ENCODE measurements at regions not wholly inside any gene's neighbourhood (a gene's known extent, or its start where the extent isn't known, plus 50 kb on each side); places are given as distances from the start of the nearest gene placed in this dataset.
"Not testable (repeated sequence)": the region's sequence is repeated elsewhere in the genome, so short reads cannot be mapped to it uniquely, and the experiment has no call there.

DNA sequence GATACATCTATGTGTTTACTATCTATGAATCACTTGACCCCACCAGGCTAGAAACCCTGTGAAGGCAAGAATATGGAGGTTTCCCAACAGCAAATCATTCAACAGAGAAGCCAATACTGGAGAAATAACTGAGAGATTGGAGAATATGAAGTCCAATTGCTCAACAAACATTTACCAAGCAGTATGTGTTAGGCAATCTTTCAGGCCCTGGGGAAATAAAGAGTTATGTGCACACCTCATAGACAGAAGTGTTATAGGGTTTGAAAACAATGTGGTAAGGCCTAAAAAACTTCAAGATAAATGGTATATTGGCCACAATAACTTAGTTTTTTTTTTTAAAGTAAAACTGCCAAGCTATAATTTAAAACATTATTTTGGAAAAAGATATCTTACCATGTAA, 1245.8 kb downstream of the CDH11 start:
- H3K4me3 ChIP-seq (ENCODE audit: low read depth, low read length), result no peak overlapping the region
- intact Hi-C loops (cut with micrococcal nuclease; ENCODE audit: unreplicated experiment), result no loop called here
- no peaks in the 10 kb centered on the region for H3K27me3 ChIP-seq (replicated peaks; ENCODE audit: control insufficient read depth, insufficient read depth, low read length)
- no peaks in the 10 kb centered on the region for H3K36me3 Mint-ChIP-seq (ENCODE audit: insufficient read depth, unreplicated experiment)
- TF ChIP-seq, protein P1, sequence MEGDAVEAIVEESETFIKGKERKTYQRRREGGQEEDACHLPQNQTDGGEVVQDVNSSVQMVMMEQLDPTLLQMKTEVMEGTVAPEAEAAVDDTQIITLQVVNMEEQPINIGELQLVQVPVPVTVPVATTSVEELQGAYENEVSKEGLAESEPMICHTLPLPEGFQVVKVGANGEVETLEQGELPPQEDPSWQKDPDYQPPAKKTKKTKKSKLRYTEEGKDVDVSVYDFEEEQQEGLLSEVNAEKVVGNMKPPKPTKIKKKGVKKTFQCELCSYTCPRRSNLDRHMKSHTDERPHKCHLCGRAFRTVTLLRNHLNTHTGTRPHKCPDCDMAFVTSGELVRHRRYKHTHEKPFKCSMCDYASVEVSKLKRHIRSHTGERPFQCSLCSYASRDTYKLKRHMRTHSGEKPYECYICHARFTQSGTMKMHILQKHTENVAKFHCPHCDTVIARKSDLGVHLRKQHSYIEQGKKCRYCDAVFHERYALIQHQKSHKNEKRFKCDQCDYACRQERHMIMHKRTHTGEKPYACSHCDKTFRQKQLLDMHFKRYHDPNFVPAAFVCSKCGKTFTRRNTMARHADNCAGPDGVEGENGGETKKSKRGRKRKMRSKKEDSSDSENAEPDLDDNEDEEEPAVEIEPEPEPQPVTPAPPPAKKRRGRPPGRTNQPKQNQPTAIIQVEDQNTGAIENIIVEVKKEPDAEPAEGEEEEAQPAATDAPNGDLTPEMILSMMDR (IDR thresholded peaks at IDR 0.05; ENCODE audit: insufficient read depth in 1 of 2, low read depth in 1 of 2, low read length in 1 of 2, severe bottlenecking in 1 of 2, unreplicated experiment in 1 of 2), result no peak
- H3K27me3 Mint-ChIP-seq (ENCODE audit: insufficient read depth, unreplicated experiment), result no peaks in the 10 kb centered on the region
- H3K9me3 ChIP-seq, result no peaks in the 10 kb centered on the region
- H3K9me3 Mint-ChIP-seq (ENCODE audit: unreplicated experiment), result no peaks in the 10 kb centered on the region
- no peak overlapping the region for H3K27ac Mint-ChIP-seq (ENCODE audit: unreplicated experiment)
- POLR2A ChIA-PET, result no interaction called here
- H3K4me1 ChIP-seq, result no peaks in the 10 kb centered on the region
- H3K4me1 Mint-ChIP-seq (ENCODE audit: low read depth, unreplicated experiment), result no peaks in the 10 kb centered on the region
- no peak for DNase-seq
- no peak overlapping the region for H3K4me3 Mint-ChIP-seq (ENCODE audit: unreplicated experiment)
- no peaks in the 10 kb centered on the region for H3K36me3 ChIP-seq (ENCODE audit: control insufficient read depth, insufficient read depth, low read length)
- no TSS peak for BruUV-seq (replicated peaks)
- CTCF ChIA-PET, result no interaction called here

DNA sequence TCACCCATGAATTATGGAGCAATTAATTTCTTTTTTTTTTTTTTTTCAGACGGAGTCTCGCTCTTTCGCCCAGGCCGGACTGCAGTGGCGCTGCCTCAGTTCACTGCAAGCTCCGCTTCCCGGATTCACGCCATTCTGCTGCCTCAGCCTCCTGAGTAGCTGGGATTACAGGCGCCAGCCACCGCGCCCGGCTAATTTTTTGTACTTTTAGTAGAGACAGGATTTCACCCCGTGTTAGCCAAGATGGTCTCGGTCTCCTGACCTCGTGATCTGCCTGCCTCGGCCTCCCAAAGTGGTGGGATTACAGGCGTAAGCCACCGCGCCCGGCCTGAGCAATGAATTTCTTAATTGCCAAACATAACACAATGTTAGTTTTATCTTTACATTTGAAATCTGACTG, 1261.2 kb downstream of the CDH11 start:
- POLR2A ChIA-PET; H3K4me3 Mint-ChIP-seq (ENCODE audit: unreplicated experiment); H3K4me3 ChIP-seq (ENCODE audit: low read depth, low read length); intact Hi-C loops (cut with micrococcal nuclease; ENCODE audit: unreplicated experiment); H3K27ac Mint-ChIP-seq (ENCODE audit: unreplicated experiment); H3K27me3 Mint-ChIP-seq (ENCODE audit: insufficient read depth, unreplicated experiment); H3K4me1 Mint-ChIP-seq (ENCODE audit: low read depth, unreplicated experiment); H3K36me3 ChIP-seq (ENCODE audit: control insufficient read depth, insufficient read depth, low read length); CTCF ChIA-PET; H3K27me3 ChIP-seq (replicated peaks; ENCODE audit: control insufficient read depth, insufficient read depth, low read length); H3K4me1 ChIP-seq; BruUV-seq (replicated peaks); H3K36me3 Mint-ChIP-seq (ENCODE audit: insufficient read depth, unreplicated experiment); H3K9me3 ChIP-seq; DNase-seq; H3K9me3 Mint-ChIP-seq (ENCODE audit: unreplicated experiment): not testable (repeated sequence)

DNA sequence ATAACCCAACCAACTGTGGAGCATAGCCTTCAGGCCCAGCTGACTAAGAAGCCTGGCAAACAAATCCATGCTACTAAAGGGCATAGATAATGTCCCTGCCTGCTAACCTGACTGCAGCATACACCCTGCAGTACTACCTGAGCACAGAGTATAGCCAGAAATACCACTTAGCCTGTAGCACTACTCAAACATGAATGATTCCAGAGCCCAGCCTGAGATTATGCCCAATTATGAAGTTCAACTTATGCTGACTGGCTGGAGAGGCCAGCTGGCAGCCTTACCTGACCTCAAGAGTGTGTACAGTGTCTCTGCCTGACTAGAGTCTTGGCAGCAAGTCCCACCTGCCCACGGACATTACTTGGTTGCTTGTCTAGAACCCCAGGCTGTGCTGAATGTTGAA, 1265.3 kb downstream of the CDH11 start:
- Mint-ChIP-seq H3K27ac (ENCODE audit: unreplicated experiment) (no peak overlapping the region), H3K4me1 (ENCODE audit: low read depth, unreplicated experiment) (no peaks in the 10 kb centered on the region), H3K4me3 (ENCODE audit: unreplicated experiment) (no peak overlapping the region), H3K9me3 (ENCODE audit: unreplicated experiment) (no peaks in the 10 kb centered on the region), H3K27me3 (ENCODE audit: insufficient read depth, unreplicated experiment) (no peaks in the 10 kb centered on the region), H3K36me3 (ENCODE audit: insufficient read depth, unreplicated experiment) (no peaks in the 10 kb centered on the region)
- intact Hi-C loops (cut with micrococcal nuclease; ENCODE audit: unreplicated experiment), result no loop called here
- H3K36me3 ChIP-seq (ENCODE audit: control insufficient read depth, insufficient read depth, low read length), result no peaks in the 10 kb centered on the region
- ChIA-PET CTCF (no interaction called here), POLR2A (no interaction called here)
- no peak overlapping the region for H3K4me3 ChIP-seq (ENCODE audit: low read depth, low read length)
- no peaks in the 10 kb centered on the region for H3K9me3 ChIP-seq
- no peak for DNase-seq
- no peaks in the 10 kb centered on the region for H3K27me3 ChIP-seq (replicated peaks; ENCODE audit: control insufficient read depth, insufficient read depth, low read length)
- TF ChIP-seq, protein P1 (IDR thresholded peaks at IDR 0.05; ENCODE audit: insufficient read depth in 1 of 2, low read depth in 1 of 2, low read length in 1 of 2, severe bottlenecking in 1 of 2, unreplicated experiment in 1 of 2), result no peak
- no TSS peak for BruUV-seq (replicated peaks)
- H3K4me1 ChIP-seq, result no peaks in the 10 kb centered on the region

DNA sequence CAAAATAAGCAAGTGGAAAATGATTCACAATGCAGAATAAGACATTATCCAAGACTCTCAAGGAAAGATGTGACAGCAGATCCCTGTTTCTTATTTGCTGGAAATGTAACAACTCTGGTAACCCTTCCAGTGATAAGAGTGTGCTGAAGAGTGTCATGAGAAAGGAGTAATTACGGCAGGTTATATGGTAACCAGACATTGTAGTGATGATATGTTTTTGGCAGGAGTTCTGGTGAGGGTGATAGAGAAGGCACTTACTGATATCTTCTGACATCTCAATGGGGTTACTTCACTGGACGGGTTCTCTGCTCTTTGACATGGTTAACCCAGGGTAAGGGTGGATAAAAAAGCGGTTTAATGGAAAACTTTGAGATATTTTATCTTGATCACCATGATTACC, 1270.9 kb downstream of the CDH11 start:
- Mint-ChIP-seq H3K27ac (ENCODE audit: unreplicated experiment) (no peak overlapping the region), H3K4me1 (ENCODE audit: low read depth, unreplicated experiment) (no peaks in the 10 kb centered on the region)
- CTCF ChIA-PET, result no interaction called here

More for the DNA sequence above, 1270.9 kb downstream of the CDH11 start:
- BruUV-seq (replicated peaks), result no TSS peak
- H3K9me3 ChIP-seq, result no peaks in the 10 kb centered on the region
- H3K36me3 ChIP-seq (ENCODE audit: control insufficient read depth, insufficient read depth, low read length), result no peaks in the 10 kb centered on the region
- no peaks in the 10 kb centered on the region for H3K27me3 Mint-ChIP-seq (ENCODE audit: insufficient read depth, unreplicated experiment)
- no peaks in the 10 kb centered on the region for H3K9me3 Mint-ChIP-seq (ENCODE audit: unreplicated experiment)
- H3K36me3 Mint-ChIP-seq (ENCODE audit: insufficient read depth, unreplicated experiment), result no peaks in the 10 kb centered on the region
- H3K4me1 ChIP-seq, result no peaks in the 10 kb centered on the region
- DNase-seq, result no peak
- H3K27me3 ChIP-seq (replicated peaks; ENCODE audit: control insufficient read depth, insufficient read depth, low read length), result no peaks in the 10 kb centered on the region
- H3K4me3 Mint-ChIP-seq (ENCODE audit: unreplicated experiment), result no peak overlapping the region
- TF ChIP-seq, protein P1 (IDR thresholded peaks at IDR 0.05; ENCODE audit: insufficient read depth in 1 of 2, low read depth in 1 of 2, low read length in 1 of 2, severe bottlenecking in 1 of 2, unreplicated experiment in 1 of 2), result no peak
- POLR2A ChIA-PET, result no interaction called here
- intact Hi-C loops (cut with micrococcal nuclease; ENCODE audit: unreplicated experiment), result no loop called here
- H3K4me3 ChIP-seq (ENCODE audit: low read depth, low read length), result no peak overlapping the region
